ENCODE measurements at regions not wholly inside any gene's neighbourhood (a gene's known extent, or its start where the extent isn't known, plus 50 kb on each side); places are given as distances from the start of the nearest gene placed in this dataset.

DNA sequence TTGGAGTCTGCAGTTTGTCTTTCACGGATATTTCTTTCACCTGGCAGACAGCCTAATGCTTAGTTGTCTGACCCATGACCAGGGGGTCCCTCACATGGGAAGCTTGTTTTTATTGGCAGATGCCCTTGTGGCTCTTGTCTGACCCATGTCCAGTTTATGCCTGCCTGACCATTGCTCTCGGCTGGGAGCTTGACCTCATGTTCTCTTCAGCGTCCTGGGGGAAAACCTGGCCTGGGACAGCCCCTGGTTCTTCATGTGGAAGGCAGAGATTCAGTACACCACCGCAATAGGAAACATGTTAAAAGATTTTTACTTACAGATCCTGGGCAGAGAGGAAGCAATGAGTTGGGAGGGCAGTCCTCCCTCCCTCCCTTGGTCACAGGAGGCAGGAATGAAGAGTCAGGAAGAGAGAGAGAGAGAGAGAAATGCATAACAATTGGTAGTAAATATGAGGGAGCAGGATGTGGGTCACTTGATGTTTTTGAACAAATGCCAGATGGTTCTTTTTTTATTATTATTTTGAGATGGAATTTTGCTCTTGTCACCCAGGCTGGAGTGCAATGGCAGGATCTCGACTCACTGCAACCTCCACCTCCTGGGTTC, 302.7 kb upstream of the MYOCD start:
- TF ChIP-seq, protein P1, sequence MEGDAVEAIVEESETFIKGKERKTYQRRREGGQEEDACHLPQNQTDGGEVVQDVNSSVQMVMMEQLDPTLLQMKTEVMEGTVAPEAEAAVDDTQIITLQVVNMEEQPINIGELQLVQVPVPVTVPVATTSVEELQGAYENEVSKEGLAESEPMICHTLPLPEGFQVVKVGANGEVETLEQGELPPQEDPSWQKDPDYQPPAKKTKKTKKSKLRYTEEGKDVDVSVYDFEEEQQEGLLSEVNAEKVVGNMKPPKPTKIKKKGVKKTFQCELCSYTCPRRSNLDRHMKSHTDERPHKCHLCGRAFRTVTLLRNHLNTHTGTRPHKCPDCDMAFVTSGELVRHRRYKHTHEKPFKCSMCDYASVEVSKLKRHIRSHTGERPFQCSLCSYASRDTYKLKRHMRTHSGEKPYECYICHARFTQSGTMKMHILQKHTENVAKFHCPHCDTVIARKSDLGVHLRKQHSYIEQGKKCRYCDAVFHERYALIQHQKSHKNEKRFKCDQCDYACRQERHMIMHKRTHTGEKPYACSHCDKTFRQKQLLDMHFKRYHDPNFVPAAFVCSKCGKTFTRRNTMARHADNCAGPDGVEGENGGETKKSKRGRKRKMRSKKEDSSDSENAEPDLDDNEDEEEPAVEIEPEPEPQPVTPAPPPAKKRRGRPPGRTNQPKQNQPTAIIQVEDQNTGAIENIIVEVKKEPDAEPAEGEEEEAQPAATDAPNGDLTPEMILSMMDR (IDR thresholded peaks at IDR 0.05; ENCODE audit: low read depth, low read length) = no peak
- no peak for DNase-seq

DNA sequence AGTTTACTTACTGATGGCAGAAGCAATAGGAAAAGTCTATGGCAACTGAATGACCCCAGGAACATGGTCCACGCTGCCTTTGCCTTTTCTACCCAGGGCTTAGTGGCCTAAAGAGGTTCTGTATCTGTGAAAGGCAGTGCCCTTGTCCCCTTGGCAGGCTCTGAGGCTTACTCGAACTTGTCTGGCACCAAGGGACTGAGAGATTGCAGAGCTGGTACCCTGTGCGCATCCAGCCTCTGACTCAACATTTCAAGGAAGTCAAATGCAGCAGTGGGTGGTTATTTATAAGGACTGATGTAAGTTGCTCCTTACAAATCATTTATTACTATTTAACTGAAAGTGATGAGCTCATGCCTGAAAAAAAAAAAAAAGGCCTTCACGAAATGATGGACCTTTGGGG, 299.9 kb upstream of the MYOCD start:
- H3K4me3 ChIP-seq (ENCODE audit: low read depth, low read length) = no peak overlapping the region
- H3K36me3 ChIP-seq = no peaks in the 10 kb centered on the region
- no peak for DNase-seq
- TF ChIP-seq, protein P1 (IDR thresholded peaks at IDR 0.05; ENCODE audit: low read depth, low read length) = no peak
- no peaks in the 10 kb centered on the region for H3K27me3 ChIP-seq
- H3K9me3 ChIP-seq = no peaks in the 10 kb centered on the region
- H3K4me1 ChIP-seq = no peaks in the 10 kb centered on the region

More for the DNA sequence above, 302.7 kb upstream of the MYOCD start:
- H3K4me1 ChIP-seq = no peaks in the 10 kb centered on the region
- no peaks in the 10 kb centered on the region for H3K9me3 ChIP-seq
- no peak overlapping the region for H3K4me3 ChIP-seq (ENCODE audit: low read depth, low read length)
- H3K36me3 ChIP-seq = no peaks in the 10 kb centered on the region
- H3K27me3 ChIP-seq = no peaks in the 10 kb centered on the region

DNA sequence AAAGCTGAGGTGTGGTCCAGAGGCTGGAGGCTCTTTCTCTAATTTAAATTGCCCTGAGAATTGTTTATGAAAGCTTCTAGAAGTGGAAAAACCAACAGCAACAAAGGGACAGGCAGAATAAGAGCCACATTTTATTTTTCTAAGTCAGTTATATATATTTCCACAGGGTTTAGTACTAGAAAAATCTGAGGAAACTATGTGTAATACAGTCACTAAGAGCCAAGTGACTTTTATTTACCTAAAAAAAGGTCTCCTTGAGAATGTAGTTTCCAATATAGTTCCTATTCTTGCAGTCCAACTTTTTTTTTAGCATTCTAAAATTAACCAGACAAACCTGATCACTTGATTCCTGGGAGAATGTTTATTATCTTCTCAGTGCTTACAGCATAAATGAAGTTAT, 296.6 kb upstream of the MYOCD start:
- Histone ChIP-seq H3K27me3 (no peaks in the 10 kb centered on the region), H3K4me1 (no peaks in the 10 kb centered on the region), H3K4me3 (ENCODE audit: low read depth, low read length) (no peak overlapping the region), H3K36me3 (no peaks in the 10 kb centered on the region), H3K9me3 (no peaks in the 10 kb centered on the region)
- no peak for DNase-seq
- TF ChIP-seq, protein P1 (IDR thresholded peaks at IDR 0.05; ENCODE audit: low read depth, low read length) = no peak

DNA sequence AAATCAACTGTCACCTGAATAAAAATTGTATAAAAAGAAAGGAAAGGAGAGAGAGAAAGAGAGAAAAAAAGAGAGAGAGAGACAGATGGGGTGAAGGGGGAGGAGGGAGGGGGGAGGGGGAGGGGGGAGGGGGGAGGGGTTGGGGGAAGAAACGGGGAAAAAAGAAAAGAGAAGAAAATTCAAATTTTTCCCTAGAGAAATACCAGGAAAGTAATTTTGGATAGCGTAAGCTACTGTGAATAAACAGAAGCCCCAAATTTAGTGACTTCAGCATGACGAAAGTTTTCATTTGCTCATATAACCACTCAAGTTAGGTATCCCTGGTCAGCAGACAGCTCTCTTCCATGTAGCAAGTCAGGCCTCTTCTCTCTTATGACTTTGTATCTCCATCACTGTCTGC, 289.4 kb upstream of the MYOCD start:
- Histone ChIP-seq H3K9me3 (no peaks in the 10 kb centered on the region), H3K4me3 (ENCODE audit: low read depth, low read length) (no peak overlapping the region), H3K27me3 (no peaks in the 10 kb centered on the region), H3K4me1 (no peaks in the 10 kb centered on the region), H3K36me3 (no peaks in the 10 kb centered on the region)
- TF ChIP-seq, protein P1 (IDR thresholded peaks at IDR 0.05; ENCODE audit: low read depth, low read length) = no peak
- DNase-seq = no peak

DNA sequence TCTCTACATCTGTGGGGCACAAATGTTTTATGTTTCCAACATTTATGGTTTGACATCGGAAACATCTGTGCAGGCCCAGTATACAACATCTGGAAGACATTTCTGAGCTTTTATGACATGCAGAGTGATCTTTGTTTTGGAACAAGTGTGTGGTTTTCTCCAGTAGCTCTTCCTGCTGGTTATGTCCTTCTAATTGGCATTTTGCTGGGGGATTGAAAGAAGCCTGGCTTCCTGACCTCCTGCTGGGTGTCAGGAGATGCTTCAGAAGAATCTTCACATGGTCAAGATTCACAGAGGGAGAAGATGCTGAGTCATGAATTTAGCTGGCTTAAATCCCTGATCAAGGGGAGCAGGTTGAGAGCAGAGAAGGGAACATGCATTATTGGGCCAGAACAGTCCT, 279.5 kb upstream of the MYOCD start:
- Histone ChIP-seq H3K9me3 (no peaks in the 10 kb centered on the region), H3K36me3 (no peaks in the 10 kb centered on the region), H3K27me3 (no peaks in the 10 kb centered on the region), H3K4me1 (no peaks in the 10 kb centered on the region), H3K4me3 (ENCODE audit: low read depth, low read length) (no peak overlapping the region)
- TF ChIP-seq, protein P1 (IDR thresholded peaks at IDR 0.05; ENCODE audit: low read depth, low read length) = no peak
- no peak for DNase-seq

DNA sequence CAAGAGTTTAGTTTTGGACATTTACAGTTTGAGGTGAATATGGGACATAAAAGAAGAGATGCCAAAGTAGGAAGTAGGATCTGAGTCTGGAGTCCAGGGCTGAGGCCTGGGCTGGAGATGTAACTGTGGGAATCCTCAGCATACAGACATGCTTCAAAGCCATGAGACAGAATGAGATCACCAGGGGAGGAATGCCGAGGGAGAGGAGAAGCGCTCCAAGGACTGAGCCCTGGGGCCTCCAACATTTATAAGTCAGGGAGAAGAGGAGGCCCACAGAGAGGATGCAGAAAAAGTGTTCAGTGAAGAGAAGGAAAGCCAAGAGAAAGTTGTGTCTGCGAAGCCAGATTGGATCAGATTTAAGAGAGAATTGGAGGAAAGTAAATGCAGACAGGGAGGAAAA, 277.5 kb upstream of the MYOCD start:
- H3K27me3 ChIP-seq = no peaks in the 10 kb centered on the region
- TF ChIP-seq, protein P1 (IDR thresholded peaks at IDR 0.05; ENCODE audit: low read depth, low read length) = no peak
- no peaks in the 10 kb centered on the region for H3K36me3 ChIP-seq
- H3K4me1 ChIP-seq = no peaks in the 10 kb centered on the region
- no peaks in the 10 kb centered on the region for H3K9me3 ChIP-seq
- DNase-seq = no peak
- H3K4me3 ChIP-seq (ENCODE audit: low read depth, low read length) = no peak overlapping the region
